GM12891 (cell line): ENCODE measurements at regions not wholly inside any gene's neighbourhood (a gene's known extent, or its start where the extent isn't known, plus 50 kb on each side); places are given as distances from the start of the nearest gene placed in this dataset.

ENCODE experiments used
- DNase-seq: peaks from one replicate; pipeline ENCODE4 v3.0.0; 2011; ENCODE audit warnings: low spot score; ENCODE audit not compliant: insufficient read length
- FAIRE-seq: peaks from 2 replicates; lab custom pipeline; 2011; peaks lifted over from hg19 to GRCh38; lab: Jason Lieb, UNC
- PAX5 ChIP-seq: IDR thresholded peaks from 2 replicates; pipeline ENCODE4 v1.6.1; 2011; ENCODE audit warnings: low read length, moderate library complexity, mild to moderate bottlenecking; ENCODE audit not compliant: insufficient read depth, severe bottlenecking
- POLR2A ChIP-seq: IDR thresholded peaks from 2 replicates; pipeline ENCODE4 v1.6.1; 2011; ENCODE audit warnings: low read depth, low read length, control low read depth
- POLR2AphosphoS5 ChIP-seq: IDR thresholded peaks from 2 replicates; pipeline ENCODE4 v1.6.1; 2011; ENCODE audit warnings: low read depth, low read length, control low read depth
- POU2F2 ChIP-seq: IDR thresholded peaks from 2 replicates; pipeline ENCODE4 v1.6.1; 2011; ENCODE audit warnings: low read depth, mild to moderate bottlenecking, control low read depth, low read length, moderate library complexity
- SPI1 ChIP-seq: IDR thresholded peaks from 2 replicates; pipeline ENCODE4 v1.6.1; 2011; ENCODE audit warnings: low read depth, low read length, control low read depth
- TAF1 ChIP-seq: IDR thresholded peaks from 2 replicates; pipeline ENCODE4 v1.6.1; 2011; ENCODE audit warnings: low read depth, low read length, control low read depth

DNA sequence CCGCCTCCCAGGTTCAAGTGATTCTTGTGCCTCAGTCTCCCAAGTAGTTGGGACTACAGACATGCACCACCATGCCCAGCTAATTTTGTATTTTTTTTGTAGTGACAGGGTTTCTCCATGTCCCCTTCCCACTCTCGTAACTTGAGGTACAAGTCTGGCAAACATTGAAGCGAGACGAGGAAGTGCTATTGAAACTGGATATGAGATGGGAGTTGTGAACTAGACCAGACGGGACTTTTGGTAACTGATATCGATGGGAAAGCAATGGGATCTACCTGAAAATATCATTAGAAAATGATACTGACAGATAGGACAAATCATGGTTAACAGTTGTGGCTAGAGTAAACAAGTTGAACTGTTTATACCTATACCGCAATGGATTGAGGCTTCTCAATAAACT is 95.2 kb upstream of the TRABD2B start:
- FAIRE-seq: no peak
- no peak for DNase-seq
- no peak for TF ChIP-seq POLR2AphosphoS5
- no peak for TF ChIP-seq POU2F2
- no peak for TF ChIP-seq POLR2A
- no peak for TF ChIP-seq SPI1
- TF ChIP-seq PAX5: no peak
- TF ChIP-seq TAF1: no peak

DNA sequence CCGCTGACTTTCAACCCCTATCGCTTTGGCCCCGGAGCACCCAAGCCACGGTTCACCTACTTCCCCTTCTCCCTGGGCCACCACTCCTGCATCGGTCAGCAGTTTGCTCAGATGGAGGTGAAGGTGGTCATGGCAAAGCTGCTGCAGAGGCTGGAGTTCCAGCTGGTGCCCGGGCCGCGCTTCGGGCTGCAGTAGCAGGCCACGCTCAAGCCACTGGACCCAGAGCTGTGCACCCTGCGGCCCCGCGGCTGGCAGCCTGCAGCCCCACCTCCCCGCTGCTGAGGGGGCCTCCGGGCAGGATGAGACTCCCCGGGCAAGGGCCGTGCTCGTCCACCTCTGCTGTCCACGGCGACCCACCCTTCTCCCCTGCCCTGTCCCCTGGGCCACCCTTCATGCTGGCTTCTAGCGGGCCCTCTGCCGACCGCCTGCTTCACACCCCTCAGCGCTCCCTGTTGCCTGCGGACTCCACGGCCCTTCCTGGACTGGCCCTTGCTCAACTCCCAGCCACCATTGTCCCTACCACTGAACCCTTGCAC is 92.2 kb upstream of the TRABD2B start:
- FAIRE-seq: no peak
- no peak for TF ChIP-seq POU2F2
- no peak for TF ChIP-seq POLR2A
- no peak for TF ChIP-seq POLR2AphosphoS5
- TF ChIP-seq SPI1: no peak
- TF ChIP-seq TAF1: no peak
- TF ChIP-seq PAX5: no peak
- no peak for DNase-seq

GRCh38 chr1:48084826-48085225 is 87.6 kb upstream of the TRABD2B start:
- no peak for TF ChIP-seq POLR2AphosphoS5
- no peak for DNase-seq
- no peak for FAIRE-seq

- no peak for FAIRE-seq
These were observed 85.2 kb upstream of the TRABD2B start for GRCh38 chr1:48082271-48082962.

GRCh38 chr1:48080331-48081255 is 83.4 kb upstream of the TRABD2B start:
- TF ChIP-seq TAF1: no peak
- no peak for TF ChIP-seq POLR2AphosphoS5
- no peak for TF ChIP-seq SPI1
- no peak for TF ChIP-seq POU2F2
- no peak for TF ChIP-seq POLR2A
- no peak for TF ChIP-seq PAX5
- no peak for DNase-seq
- no peak for FAIRE-seq

More at GRCh38 chr1:48082271-48082962, 85.2 kb upstream of the TRABD2B start:
- DNase-seq: no peak
- TF ChIP-seq SPI1 (no peak), POLR2AphosphoS5 (no peak), POU2F2 (no peak), POLR2A (no peak), TAF1 (no peak), PAX5 (no peak)

DNA sequence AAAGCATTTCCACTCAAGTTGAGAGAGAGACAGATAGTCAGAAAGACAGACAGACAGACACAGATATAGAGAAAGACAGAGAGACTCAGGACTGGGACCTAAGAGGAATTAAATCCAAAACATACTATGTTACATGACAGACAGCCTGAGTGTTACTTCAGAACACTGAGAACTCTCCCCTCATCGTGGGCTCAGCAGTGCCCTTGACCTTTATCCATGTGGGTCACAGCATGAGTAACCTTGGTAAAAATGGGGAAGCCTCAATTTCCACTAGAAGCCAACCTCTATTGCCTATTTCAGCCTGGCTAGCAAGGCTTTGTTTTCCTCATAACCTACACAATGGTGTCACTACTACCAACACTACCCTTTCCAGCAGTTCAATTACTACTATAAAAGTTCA is 81.9 kb upstream of the TRABD2B start:
- TF ChIP-seq POLR2A (no peak), TAF1 (no peak), POLR2AphosphoS5 (no peak), POU2F2 (no peak), SPI1 (no peak), PAX5 (no peak)
- DNase-seq (no peak), FAIRE-seq (no peak)

- FAIRE-seq (no peak), DNase-seq (no peak)
- TF ChIP-seq POU2F2 (no peak), PAX5 (no peak), POLR2AphosphoS5 (no peak), SPI1 (no peak), TAF1 (no peak), POLR2A (no peak)
These were observed 80.6 kb upstream of the TRABD2B start for GRCh38 chr1:48077795-48078222.

DNA sequence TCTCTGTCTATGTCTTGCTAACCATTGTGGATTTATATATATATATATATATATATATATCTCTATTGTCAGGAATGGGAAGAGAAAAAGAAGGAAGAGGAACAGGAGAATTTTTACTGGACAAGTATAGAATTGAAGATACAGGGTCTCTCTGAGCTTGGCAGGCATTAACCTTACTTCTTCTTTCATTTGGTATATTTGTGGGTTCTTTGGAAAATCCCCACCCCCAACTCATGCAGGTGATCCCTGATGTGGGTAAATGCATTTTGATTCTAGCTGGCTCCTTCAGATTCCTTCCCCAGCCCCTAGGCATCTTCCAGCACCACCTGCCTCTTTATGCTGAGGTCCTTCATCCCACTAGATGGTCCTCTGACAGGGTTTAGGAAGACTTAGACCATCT is 78.8 kb upstream of the TRABD2B start:
- TF ChIP-seq SPI1 (no peak), POLR2A (no peak), TAF1 (no peak), POU2F2 (no peak), PAX5 (no peak), POLR2AphosphoS5 (no peak)
- DNase-seq: no peak
- no peak for FAIRE-seq

DNA sequence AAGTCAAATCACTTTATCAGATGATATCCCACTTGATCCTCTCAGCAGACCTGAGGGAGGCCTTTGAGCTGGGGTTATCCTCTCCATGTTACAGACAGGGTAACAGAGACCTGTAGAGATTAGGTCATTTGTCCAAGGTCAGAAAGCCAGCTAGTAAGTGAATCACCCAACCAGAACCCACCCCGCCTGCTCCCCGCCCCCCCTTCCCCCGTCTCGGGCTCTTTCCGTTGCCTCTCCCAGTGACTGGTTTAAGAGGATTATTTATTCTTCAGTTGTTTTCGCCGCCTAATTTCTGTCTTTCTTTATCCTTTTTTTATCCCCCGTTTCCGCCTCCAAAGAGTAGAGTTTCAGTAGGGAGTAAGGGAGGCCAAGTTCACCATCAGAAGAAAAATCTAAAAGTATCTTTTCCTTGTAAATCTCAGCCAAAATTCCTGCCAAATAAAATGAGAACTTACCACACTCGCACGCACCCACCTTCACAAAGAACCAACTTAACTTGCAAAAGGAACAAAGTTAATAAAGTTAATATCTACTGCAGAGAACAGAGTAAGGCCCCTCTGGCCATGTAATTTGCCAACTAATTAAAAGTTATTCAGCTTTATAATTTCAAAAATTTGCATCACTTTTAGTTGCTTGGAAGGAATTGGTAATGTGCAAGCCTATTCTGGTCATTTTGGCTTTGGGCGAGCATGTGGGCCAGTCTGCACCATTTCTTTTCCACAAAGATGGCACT is 76.8 kb upstream of the TRABD2B start:
- TF ChIP-seq TAF1: no peak
- no peak for TF ChIP-seq SPI1
- no peak for TF ChIP-seq PAX5
- no peak for TF ChIP-seq POLR2AphosphoS5
- TF ChIP-seq POU2F2: no peak
- no peak for TF ChIP-seq POLR2A
- no peak for DNase-seq
- FAIRE-seq: no peak

GRCh38 chr1:48071513-48071912 is 74.3 kb upstream of the TRABD2B start:
- TF ChIP-seq SPI1: no peak
- TF ChIP-seq POLR2A: no peak
- no peak for TF ChIP-seq POU2F2
- no peak for TF ChIP-seq POLR2AphosphoS5
- TF ChIP-seq TAF1: no peak
- no peak for TF ChIP-seq PAX5
- DNase-seq (no peak), FAIRE-seq (no peak)
